ENCODE measurements at regions not wholly inside any gene's neighbourhood (a gene's known extent, or its start where the extent isn't known, plus 50 kb on each side); places are given as distances from the start of the nearest gene placed in this dataset.

GRCh38 chr9:14542071-14542470 is 151.2 kb downstream of the ZDHHC21 start:
- no peak for TF ChIP-seq TAF1 (IDR thresholded peaks at IDR 0.05; ENCODE audit: borderline replicate concordance, insufficient read depth, low read length)
- TF ChIP-seq FOXP2 (optimal IDR thresholded peaks at IDR 0.05; ENCODE audit: borderline replicate concordance, extremely low read depth, extremely low read length, insufficient read depth) = no peak
- TF ChIP-seq REST (IDR thresholded peaks at IDR 0.05; ENCODE audit: insufficient read depth in 1 of 2, low read depth in 2 of 2, low read length in 2 of 2) = no peak
- TF ChIP-seq POLR2AphosphoS5 (IDR thresholded peaks at IDR 0.05; ENCODE audit: low read depth, low read length) = no peak
- TF ChIP-seq SIN3A (IDR thresholded peaks at IDR 0.05; ENCODE audit: borderline replicate concordance, insufficient read depth, low read length) = no peak

GRCh38 chr9:14538526-14538925 is 154.7 kb downstream of the ZDHHC21 start:
- no peak for TF ChIP-seq SIN3A (IDR thresholded peaks at IDR 0.05; ENCODE audit: borderline replicate concordance, insufficient read depth, low read length)
- no peak for TF ChIP-seq POLR2AphosphoS5 (IDR thresholded peaks at IDR 0.05; ENCODE audit: low read depth, low read length)
- TF ChIP-seq FOXP2 (optimal IDR thresholded peaks at IDR 0.05; ENCODE audit: borderline replicate concordance, extremely low read depth, extremely low read length, insufficient read depth) = no peak
- no peak for TF ChIP-seq REST (IDR thresholded peaks at IDR 0.05; ENCODE audit: insufficient read depth in 1 of 2, low read depth in 2 of 2, low read length in 2 of 2)
- no peak for TF ChIP-seq TAF1 (IDR thresholded peaks at IDR 0.05; ENCODE audit: borderline replicate concordance, insufficient read depth, low read length)

GRCh38 chr9:14535161-14535955 is 157.9 kb downstream of the ZDHHC21 start:
- TF ChIP-seq POLR2AphosphoS5 (IDR thresholded peaks at IDR 0.05; ENCODE audit: low read depth, low read length) (no peak), TAF1 (IDR thresholded peaks at IDR 0.05; ENCODE audit: borderline replicate concordance, insufficient read depth, low read length) (no peak), REST (IDR thresholded peaks at IDR 0.05; ENCODE audit: insufficient read depth in 1 of 2, low read depth in 2 of 2, low read length in 2 of 2) (no peak), FOXP2 (optimal IDR thresholded peaks at IDR 0.05; ENCODE audit: borderline replicate concordance, extremely low read depth, extremely low read length, insufficient read depth) (no peak)

GRCh38 chr9:14533867-14534640 is 159.2 kb downstream of the ZDHHC21 start:
- TF ChIP-seq TAF1 (IDR thresholded peaks at IDR 0.05; ENCODE audit: borderline replicate concordance, insufficient read depth, low read length) = no peak
- no peak for TF ChIP-seq SIN3A (IDR thresholded peaks at IDR 0.05; ENCODE audit: borderline replicate concordance, insufficient read depth, low read length)
- no peak for TF ChIP-seq FOXP2 (optimal IDR thresholded peaks at IDR 0.05; ENCODE audit: borderline replicate concordance, extremely low read depth, extremely low read length, insufficient read depth)
- TF ChIP-seq POLR2AphosphoS5 (IDR thresholded peaks at IDR 0.05; ENCODE audit: low read depth, low read length) = no peak
- TF ChIP-seq REST (IDR thresholded peaks at IDR 0.05; ENCODE audit: insufficient read depth in 1 of 2, low read depth in 2 of 2, low read length in 2 of 2) = no peak
